H1 (cell line): ENCODE measurements at regions not wholly inside any gene's neighbourhood (a gene's known extent, or its start where the extent isn't known, plus 50 kb on each side); places are given as distances from the start of the nearest gene placed in this dataset.

Experiments
- CTCF ChIA-PET: fragments of 300-600 bp; sonication (Branson Sonifier 250); formaldehyde crosslinking; loops from one replicate; lab custom pipeline; 2021; ENCODE audit not compliant: partially characterized antibody; lab: Charles Lee
- POLR2A ChIA-PET: fragments of 300-600 bp; sonication (Branson Sonifier 250); formaldehyde crosslinking; loops from one replicate; lab custom pipeline; 2021; ENCODE audit warnings: inconsistent platforms; ENCODE audit not compliant: partially characterized antibody; lab: Charles Lee
- DNase-seq, 2 experiments: peaks; one replicate each; pipeline versions ENCODE4 v3.0.0 to v3.0.0-alpha.2; 2010 to 2022; ENCODE audit warnings: low spot score in 2 of 2, low read depth in 1 of 2, mixed read lengths in 1 of 2
- FAIRE-seq: peaks from 2 replicates; lab custom pipeline; 2011; peaks lifted over from hg19 to GRCh38; lab: Jason Lieb, UNC
- H2AFZ ChIP-seq: 2 replicates; pipeline ENCODE4 v1.8.1; 2012; ENCODE audit warnings: low read length, inconsistent platforms
- H2AK5ac ChIP-seq: 2 replicates; pipeline ENCODE4 v1.6.1; 2013; ENCODE audit warnings: low read depth, low read length
- H2BK120ac ChIP-seq: replicated peaks from 2 replicates; pipeline ENCODE3; 2013; ENCODE audit warnings: low read depth, low read length, inconsistent platforms
- H2BK12ac ChIP-seq: 2 replicates; pipeline ENCODE4 v1.6.1; 2013; ENCODE audit warnings: low read depth, low read length
- H2BK15ac ChIP-seq: 2 replicates; pipeline ENCODE4 v1.6.1; 2013; ENCODE audit warnings: low read length
- H2BK20ac ChIP-seq: 2 replicates; pipeline ENCODE4 v1.6.1; 2013; ENCODE audit warnings: low read length
- H2BK5ac ChIP-seq: 2 replicates; pipeline ENCODE4 v1.6.1; 2013; ENCODE audit warnings: low read depth, low read length
- H3K14ac ChIP-seq: 2 replicates; pipeline ENCODE4 v1.6.1; 2013; ENCODE audit warnings: inconsistent platforms; ENCODE audit not compliant: insufficient read length
- H3K18ac ChIP-seq: 2 replicates; pipeline ENCODE4 v1.6.1; 2013; ENCODE audit warnings: low read length; ENCODE audit errors: extremely low read depth
- H3K23ac ChIP-seq: 2 replicates; pipeline ENCODE4 v1.6.1; 2013; ENCODE audit warnings: inconsistent platforms; ENCODE audit not compliant: insufficient read length
- H3K23me2 ChIP-seq: 2 replicates; pipeline ENCODE4 v1.6.1; 2013; ENCODE audit warnings: low read depth, low read length
- H3K27ac ChIP-seq: 2 replicates; pipeline ENCODE4 v1.6.1; 2011; ENCODE audit warnings: low read depth, low read length, inconsistent platforms
- H3K27me3 ChIP-seq, 4 experiments: replicated peaks in 1 of 4; 1 replicate in 1 of 4; 2 replicates in 3 of 4; pipeline versions ENCODE4 v1.6.1 to v1.8.1; 2011 to 2013; ENCODE audit warnings: low read length in 3 of 4, mild to moderate bottlenecking in 3 of 4, inconsistent platforms in 2 of 4, mixed read lengths in 2 of 4, moderate library complexity in 1 of 4; ENCODE audit not compliant: control insufficient read depth in 3 of 4, insufficient read depth in 3 of 4; ENCODE audit errors: extremely low read depth in 1 of 4
- H3K36me3 ChIP-seq, 4 experiments: 2 replicates each; pipeline versions ENCODE4 v1.6.1 to v1.8.1; 2011 to 2013; ENCODE audit warnings: mild to moderate bottlenecking in 4 of 4, low read length in 3 of 4, moderate library complexity in 2 of 4, control low read depth in 1 of 4, inconsistent platforms in 1 of 4; ENCODE audit not compliant: insufficient read depth in 4 of 4, control insufficient read depth in 2 of 4
- H3K4ac ChIP-seq: replicated peaks from 2 replicates; pipeline ENCODE3; 2013; ENCODE audit warnings: low read length, low read depth, mixed read lengths, inconsistent platforms; ENCODE audit not compliant: insufficient read length
- H3K4me1 ChIP-seq, 4 experiments: replicated peaks in 1 of 4; 1 replicate in 1 of 4; 2 replicates in 3 of 4; pipeline versions ENCODE4 v1.6.1 to v1.8.1; 2011 to 2013; ENCODE audit warnings: low read length in 3 of 4, inconsistent platforms in 2 of 4, mixed read lengths in 1 of 4; ENCODE audit not compliant: insufficient read depth in 4 of 4, control insufficient read depth in 3 of 4
- H3K4me2 ChIP-seq, 2 experiments: 2 replicates each; pipeline versions ENCODE4 v1.6.1 to v1.8.1; 2011 to 2013; ENCODE audit warnings: low read depth in 2 of 2, low read length in 2 of 2, control low read depth in 1 of 2, inconsistent platforms in 1 of 2, mild to moderate bottlenecking in 1 of 2; ENCODE audit not compliant: insufficient read depth in 1 of 2
- H3K4me3 ChIP-seq, 4 experiments: fragments of 200-600, 300-600 bp in 1 of 4; sonication (generic), shearing (Covaris generic), sonication (Bioruptor Twin) in 1 of 4; 2 replicates each; pipeline versions ENCODE4 v1.5.1 to v1.8.1; 2011 to 2016; ENCODE audit warnings: low read length in 4 of 4, low read depth in 3 of 4, control low read depth in 2 of 4, inconsistent platforms in 2 of 4, mild to moderate bottlenecking in 2 of 4, mixed read lengths in 1 of 4, moderate library complexity in 1 of 4; ENCODE audit not compliant: insufficient read depth in 2 of 4; ENCODE audit errors: extremely low read depth in 1 of 4
- H3K56ac ChIP-seq: replicated peaks from 2 replicates; pipeline ENCODE3; 2013; ENCODE audit warnings: low read depth, mild to moderate bottlenecking, mixed read lengths, low read length, inconsistent platforms; ENCODE audit not compliant: insufficient read length
- H3K79me1 ChIP-seq: 2 replicates; pipeline ENCODE4 v1.6.1; 2013; ENCODE audit warnings: low read depth, low read length, control low read depth
- H3K79me2 ChIP-seq, 2 experiments: 2 replicates each; pipeline versions ENCODE4 v1.6.1 to v1.8.1; 2012 to 2013; ENCODE audit warnings: low read length in 2 of 2, mild to moderate bottlenecking in 2 of 2, inconsistent platforms in 1 of 2; ENCODE audit not compliant: insufficient read depth in 2 of 2, control insufficient read depth in 1 of 2
- H3K9ac ChIP-seq, 4 experiments: replicated peaks in 1 of 4; 1 replicate in 1 of 4; 2 replicates in 3 of 4; pipeline versions ENCODE4 v1.6.1 to v1.8.1; 2011 to 2013; ENCODE audit warnings: low read depth in 3 of 4, low read length in 3 of 4, control low read depth in 2 of 4, mild to moderate bottlenecking in 2 of 4, moderate library complexity in 2 of 4, inconsistent platforms in 1 of 4; ENCODE audit errors: extremely low read depth in 1 of 4
- H3K9me3 ChIP-seq, 2 experiments: 2 replicates each; pipeline versions ENCODE4 v1.6.1 to v1.8.1; 2012 to 2013; ENCODE audit warnings: mild to moderate bottlenecking in 2 of 2, moderate library complexity in 2 of 2, control low read depth in 1 of 2, inconsistent platforms in 1 of 2, low read depth in 1 of 2, low read length in 1 of 2, mixed read lengths in 1 of 2; ENCODE audit not compliant: insufficient read depth in 2 of 2
- H4K20me1 ChIP-seq, 2 experiments: replicated peaks in 1 of 2; 2 replicates each; pipeline versions ENCODE3 to v1.8.1; 2011 to 2013; ENCODE audit warnings: inconsistent platforms in 2 of 2, low read length in 2 of 2, mild to moderate bottlenecking in 1 of 2; ENCODE audit not compliant: insufficient read depth in 2 of 2, control insufficient read depth in 1 of 2
- H4K5ac ChIP-seq: 2 replicates; pipeline ENCODE4 v1.6.1; 2013; ENCODE audit warnings: low read length, low read depth, mixed read lengths, inconsistent platforms; ENCODE audit not compliant: insufficient read length
- H4K8ac ChIP-seq: 2 replicates; pipeline ENCODE4 v1.8.0; 2013; ENCODE audit warnings: mild to moderate bottlenecking, moderate library complexity, low read length, inconsistent platforms; ENCODE audit not compliant: insufficient read depth; ENCODE audit errors: extremely low read depth
- H4K91ac ChIP-seq: replicated peaks from 2 replicates; pipeline ENCODE3; 2013; ENCODE audit warnings: low read length, mixed read lengths, inconsistent platforms; ENCODE audit not compliant: insufficient read length
- BCL11A ChIP-seq, 2 experiments: IDR thresholded peaks; one replicate each; pipeline ENCODE4 v1.6.1; 2011; ENCODE audit warnings: low read depth in 2 of 2, low read length in 2 of 2, mild to moderate bottlenecking in 2 of 2
- CHD2 ChIP-seq: IDR thresholded peaks from 2 replicates; pipeline ENCODE4 v1.6.1; 2012; ENCODE audit warnings: low read length, improper control_type of control experiment
- PHF8 ChIP-seq: fragments of 200-600 bp; sonication (generic); conservative IDR thresholded peaks from 2 replicates; pipeline ENCODE4 v1.7.1; 2012; ENCODE audit warnings: low read depth, mild to moderate bottlenecking, inconsistent platforms, low read length, moderate library complexity
- SRF ChIP-seq: IDR thresholded peaks from 2 replicates; pipeline ENCODE4 v1.6.1; 2011; ENCODE audit warnings: mild to moderate bottlenecking, low read depth, low read length, moderate library complexity
- TAF7 ChIP-seq: optimal IDR thresholded peaks from 2 replicates; pipeline ENCODE3; 2011; ENCODE audit warnings: low read depth, mild to moderate bottlenecking, inconsistent platforms, low read length, moderate library complexity, borderline replicate concordance
- TEAD4 ChIP-seq: IDR thresholded peaks from 2 replicates; pipeline ENCODE4 v1.6.1; 2012; ENCODE audit warnings: low read depth, low read length, inconsistent platforms, mixed read lengths
- YY1 ChIP-seq: IDR thresholded peaks from 2 replicates; pipeline ENCODE4 v1.6.1; 2011; ENCODE audit warnings: low read depth, mild to moderate bottlenecking, low read length
- WGBS, 2 experiments: shearing (Covaris generic) in 1 of 2; methylation state at CpG; one replicate each; pipeline versions ENCODE4 v1.1.6 to v1.1.7; 2013 to 2015; ENCODE audit warnings: low lambda C conversion rate in 2 of 2, mixed read lengths in 2 of 2, inconsistent platforms in 1 of 2, low coverage in 1 of 2, missing lambda C conversion rate in 1 of 2; ENCODE audit not compliant: insufficient replicate concordance in 2 of 2, insufficient coverage in 1 of 2, insufficient read length in 1 of 2; ENCODE audit errors: extremely low coverage in 1 of 2, missing lambda C conversion rate in 1 of 2; 5-methylcytosine and 5-hydroxymethylcytosine counted together
- TF ChIP-seq, protein P1 (sequence below): IDR thresholded peaks from 2 replicates; pipeline ENCODE4 v1.6.1; 2011; ENCODE audit warnings: low read length, improper control_type of control experiment
- TF ChIP-seq, protein P2 (sequence below): IDR thresholded peaks from 2 replicates; pipeline ENCODE4 v1.6.1; 2012; ENCODE audit warnings: inconsistent platforms

DNA sequence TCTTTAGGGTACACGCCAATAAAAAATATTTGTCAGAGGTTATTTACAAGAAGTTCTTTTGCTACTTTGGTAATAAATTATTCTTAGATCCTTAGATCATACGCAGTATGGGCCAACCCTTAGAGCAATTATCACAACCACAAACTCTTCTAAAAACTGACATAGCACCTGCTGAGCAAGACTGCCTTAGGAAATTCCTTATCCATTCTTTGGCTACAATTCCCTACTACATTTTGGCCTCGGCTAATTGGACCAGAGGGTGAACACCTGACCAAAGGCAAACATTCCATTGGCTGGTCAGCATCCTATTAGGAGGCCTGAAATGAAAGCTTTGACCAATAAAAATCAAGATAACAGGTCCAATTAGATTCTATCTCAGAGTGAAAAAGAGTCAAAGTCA is 147.6 kb upstream of the CCDC68 start:
- no peak overlapping the region for H2AK5ac ChIP-seq
- no peaks in the 10 kb centered on the region for H3K79me1 ChIP-seq
- H3K23ac ChIP-seq, result no peak overlapping the region
- H4K91ac ChIP-seq, result no peak overlapping the region
- TF ChIP-seq BCL11A (IDR thresholded peaks at IDR 0.05; ENCODE audit: low read depth in 2 of 2, low read length in 2 of 2) (no peak), SRF (no peak), PHF8 (no peak), CHD2 (no peak), TAF7 (no peak), YY1 (no peak), TEAD4 (no peak)
- TF ChIP-seq, protein P1, sequence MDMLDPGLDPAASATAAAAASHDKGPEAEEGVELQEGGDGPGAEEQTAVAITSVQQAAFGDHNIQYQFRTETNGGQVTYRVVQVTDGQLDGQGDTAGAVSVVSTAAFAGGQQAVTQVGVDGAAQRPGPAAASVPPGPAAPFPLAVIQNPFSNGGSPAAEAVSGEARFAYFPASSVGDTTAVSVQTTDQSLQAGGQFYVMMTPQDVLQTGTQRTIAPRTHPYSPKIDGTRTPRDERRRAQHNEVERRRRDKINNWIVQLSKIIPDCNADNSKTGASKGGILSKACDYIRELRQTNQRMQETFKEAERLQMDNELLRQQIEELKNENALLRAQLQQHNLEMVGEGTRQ, result no peak
- TF ChIP-seq, protein P2, sequence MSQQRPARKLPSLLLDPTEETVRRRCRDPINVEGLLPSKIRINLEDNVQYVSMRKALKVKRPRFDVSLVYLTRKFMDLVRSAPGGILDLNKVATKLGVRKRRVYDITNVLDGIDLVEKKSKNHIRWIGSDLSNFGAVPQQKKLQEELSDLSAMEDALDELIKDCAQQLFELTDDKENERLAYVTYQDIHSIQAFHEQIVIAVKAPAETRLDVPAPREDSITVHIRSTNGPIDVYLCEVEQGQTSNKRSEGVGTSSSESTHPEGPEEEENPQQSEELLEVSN, result no peak
- DNase-seq (no peak), FAIRE-seq (no peak)
- WGBS, 2 experiments, result 93% methylated on average over 3 of the region's 3 CpGs; no CpG with 5 or more reads in 1 of the 2 experiments
- H4K20me1 ChIP-seq, result no peaks in the 10 kb centered on the region
- H2BK20ac ChIP-seq, result no peak overlapping the region
- no peaks in the 10 kb centered on the region for H3K79me2 ChIP-seq
- no peak overlapping the region for H2BK120ac ChIP-seq
- H3K9ac ChIP-seq, result no peak overlapping the region
- no peak overlapping the region for H2BK12ac ChIP-seq
- H3K4ac ChIP-seq, result no peak overlapping the region
- H3K4me3 ChIP-seq, result no peak overlapping the region
- H3K27me3 ChIP-seq, result no peaks in the 10 kb centered on the region; a peak in 1 of 7 replicates
- H2AFZ ChIP-seq, result no peak overlapping the region
- no peak overlapping the region for H3K27ac ChIP-seq
- H2BK15ac ChIP-seq, result no peak overlapping the region
- H3K4me1 ChIP-seq, result peaks cover 0 to 7% (median 2%) of the 10 kb centered on the region in 4 experiments; a peak in 3 of 7 replicates
- H3K9me3 ChIP-seq, result no peaks in the 10 kb centered on the region
- no peak overlapping the region for H4K8ac ChIP-seq
- H3K23me2 ChIP-seq, result no peaks in the 10 kb centered on the region; the same call in 1 of the 2 replicates
- ChIA-PET CTCF (no interaction called here), POLR2A (no interaction called here)
- no peak overlapping the region for H3K18ac ChIP-seq
- no peak overlapping the region for H4K5ac ChIP-seq
- H3K4me2 ChIP-seq, result no peak overlapping the region
- H3K56ac ChIP-seq, result no peak overlapping the region
- no peak overlapping the region for H2BK5ac ChIP-seq
- no peaks in the 10 kb centered on the region for H3K36me3 ChIP-seq
- no peak overlapping the region for H3K14ac ChIP-seq
